GM13977 (cell line): ENCODE measurements at regions not wholly inside any gene's neighbourhood (a gene's known extent, or its start where the extent isn't known, plus 50 kb on each side); places are given as distances from the start of the nearest gene placed in this dataset.

Experiments
- DNase-seq: peaks from one replicate; pipeline ENCODE4 v3.0.0; 2012; ENCODE audit warnings: low spot score
- in situ Hi-C: fragments of 300-500 bp; cut with MboI; formaldehyde crosslinking; loops from one replicate; pipeline ENCODE4 v1.12.0; 2022; ENCODE audit warnings: low sequenced_read_pairs, low pct_unique_long_range_greater_than_20kb, mixed read lengths, inconsistent platforms; ENCODE audit not compliant: unreplicated experiment
- TF ChIP-seq, protein P1 (sequence below): IDR thresholded peaks from 2 replicates; pipeline ENCODE4 v1.5.1; 2012; ENCODE audit warnings: mild to moderate bottlenecking, control low read depth; ENCODE audit not compliant: insufficient read depth; ENCODE audit errors: extremely low read depth, missing control alignments

DNA sequence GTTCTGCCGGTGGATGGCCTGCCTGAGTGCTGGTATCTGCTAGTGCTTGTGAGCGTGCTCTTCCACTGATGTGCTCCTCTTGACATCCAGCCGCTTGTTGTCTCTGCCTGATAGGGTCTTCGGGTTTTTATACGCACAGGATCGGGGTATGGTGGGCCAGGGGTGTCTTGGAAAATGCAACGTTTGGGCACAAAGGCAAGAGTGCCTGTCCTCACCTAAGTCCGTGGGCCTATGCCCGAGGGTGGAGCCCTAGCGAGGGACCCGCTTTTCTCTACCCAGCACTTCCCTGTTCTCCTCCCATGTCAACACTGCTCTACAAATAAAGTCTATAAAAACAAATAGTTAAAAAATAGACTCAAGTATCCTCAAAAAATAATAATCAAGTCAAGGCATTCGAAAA is 1007.8 kb downstream of the PLA2G4A start:
- no peak for DNase-seq
- TF ChIP-seq, protein P1, sequence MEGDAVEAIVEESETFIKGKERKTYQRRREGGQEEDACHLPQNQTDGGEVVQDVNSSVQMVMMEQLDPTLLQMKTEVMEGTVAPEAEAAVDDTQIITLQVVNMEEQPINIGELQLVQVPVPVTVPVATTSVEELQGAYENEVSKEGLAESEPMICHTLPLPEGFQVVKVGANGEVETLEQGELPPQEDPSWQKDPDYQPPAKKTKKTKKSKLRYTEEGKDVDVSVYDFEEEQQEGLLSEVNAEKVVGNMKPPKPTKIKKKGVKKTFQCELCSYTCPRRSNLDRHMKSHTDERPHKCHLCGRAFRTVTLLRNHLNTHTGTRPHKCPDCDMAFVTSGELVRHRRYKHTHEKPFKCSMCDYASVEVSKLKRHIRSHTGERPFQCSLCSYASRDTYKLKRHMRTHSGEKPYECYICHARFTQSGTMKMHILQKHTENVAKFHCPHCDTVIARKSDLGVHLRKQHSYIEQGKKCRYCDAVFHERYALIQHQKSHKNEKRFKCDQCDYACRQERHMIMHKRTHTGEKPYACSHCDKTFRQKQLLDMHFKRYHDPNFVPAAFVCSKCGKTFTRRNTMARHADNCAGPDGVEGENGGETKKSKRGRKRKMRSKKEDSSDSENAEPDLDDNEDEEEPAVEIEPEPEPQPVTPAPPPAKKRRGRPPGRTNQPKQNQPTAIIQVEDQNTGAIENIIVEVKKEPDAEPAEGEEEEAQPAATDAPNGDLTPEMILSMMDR, result no peak
- in situ Hi-C loops, result no loop called here

DNA sequence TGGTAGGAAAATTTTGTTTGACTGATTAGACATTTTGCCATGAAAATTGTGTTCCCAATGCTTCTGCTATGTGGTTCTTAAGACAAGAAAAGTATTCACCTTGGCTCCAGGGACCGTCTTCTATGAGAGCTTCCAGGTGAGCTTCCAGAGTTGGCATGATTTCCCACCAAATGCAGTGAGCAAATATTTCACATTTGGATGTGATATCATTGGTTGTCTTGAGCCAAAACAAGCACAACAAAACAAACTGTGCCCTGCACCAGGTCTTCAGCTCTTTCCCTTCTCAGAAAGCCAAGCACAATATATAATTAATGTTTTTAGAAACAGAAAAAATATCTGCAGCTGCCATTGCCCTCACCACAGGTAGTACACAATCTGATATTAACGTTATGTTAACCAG is 1009.0 kb downstream of the PLA2G4A start:
- in situ Hi-C loops, result no loop called here
- TF ChIP-seq, protein P1, result no peak
- DNase-seq, result no peak

DNA sequence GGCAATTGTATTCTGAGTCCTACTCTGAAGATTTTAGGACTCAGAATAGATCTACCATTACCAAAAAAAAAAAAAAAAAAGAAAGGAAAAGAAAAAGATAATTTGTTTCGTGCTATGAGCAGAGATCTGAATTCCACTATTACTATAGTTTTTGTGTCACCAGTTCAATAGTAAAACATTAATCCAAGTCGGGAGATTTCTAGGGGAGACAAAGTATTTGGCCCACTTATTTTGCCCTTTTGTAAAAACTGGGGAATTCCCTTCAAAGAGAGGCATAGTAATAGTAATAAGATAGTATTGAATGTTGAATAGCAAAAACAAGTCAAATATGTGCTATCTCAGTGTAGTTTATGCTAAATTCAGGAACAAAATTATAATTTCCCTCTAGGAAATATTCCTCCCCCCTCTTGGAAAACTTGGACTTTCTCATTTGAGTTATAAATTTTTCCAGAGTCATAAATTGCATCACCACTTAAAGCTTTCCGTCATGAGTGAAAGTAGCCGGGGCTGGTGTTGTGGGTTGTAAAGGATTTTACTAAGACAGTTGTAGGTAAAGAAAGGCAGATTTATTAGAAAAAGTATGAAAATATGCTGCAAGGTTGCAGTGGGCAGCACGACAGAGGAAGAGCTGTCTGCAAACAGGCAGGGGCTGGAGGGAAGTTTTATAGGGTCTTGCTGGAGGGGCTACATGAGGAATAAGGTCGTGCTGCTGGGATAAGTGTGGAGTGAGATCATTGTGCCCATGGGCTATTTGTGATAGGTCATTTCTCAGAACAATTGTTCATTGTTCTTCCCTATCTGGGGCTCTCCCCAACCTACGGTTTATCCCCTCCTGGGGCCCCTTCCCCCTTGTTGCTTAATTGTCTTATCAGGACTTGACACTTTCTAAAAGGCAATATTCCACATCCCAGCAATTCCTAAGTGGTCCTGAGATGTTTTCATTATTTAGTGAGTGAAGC is 1009.9 kb downstream of the PLA2G4A start:
- in situ Hi-C loops, result no loop called here
- DNase-seq, result no peak
- TF ChIP-seq, protein P1, result no peak

DNA sequence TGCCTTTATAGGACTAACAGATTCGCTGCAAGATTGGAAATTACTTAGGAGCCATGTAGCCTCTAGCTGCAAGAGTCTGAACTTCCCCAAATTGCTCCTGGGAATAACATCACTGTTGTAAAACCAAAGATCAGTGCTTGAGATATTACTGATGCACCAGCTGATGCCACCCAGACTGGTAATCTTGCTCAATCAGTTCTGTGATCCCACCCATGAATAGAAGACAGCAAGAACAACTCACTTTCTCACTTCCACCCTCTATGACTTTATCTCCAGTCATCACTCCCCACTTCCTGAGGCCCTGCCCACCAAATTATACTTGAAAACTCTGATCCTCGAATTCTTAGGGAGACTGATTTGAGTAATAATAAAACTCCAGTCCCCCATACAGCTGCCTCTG is 1011.1 kb downstream of the PLA2G4A start:
- no peak for DNase-seq
- in situ Hi-C loops, result no loop called here
- TF ChIP-seq, protein P1, result no peak

DNA sequence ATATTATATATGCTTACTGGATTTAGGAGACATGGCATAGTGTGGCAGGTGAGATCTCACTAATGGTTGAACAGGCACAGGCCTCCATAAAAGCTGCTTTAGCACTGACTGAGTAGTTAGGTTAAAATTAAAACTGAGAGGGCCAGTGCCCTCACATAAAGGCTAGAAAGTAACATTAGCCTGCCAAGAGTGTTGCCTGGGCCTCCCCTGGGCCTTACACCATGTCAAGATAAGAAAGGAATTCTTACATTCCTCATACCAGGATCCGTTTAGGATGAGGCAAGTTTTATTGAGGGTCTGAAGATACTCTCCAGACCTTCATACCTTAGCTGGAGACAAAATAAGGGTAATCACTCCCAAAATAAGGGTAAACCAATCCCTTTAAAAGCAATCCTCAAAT is 1011.8 kb downstream of the PLA2G4A start:
- no peak for DNase-seq
- in situ Hi-C loops, result no loop called here
- TF ChIP-seq, protein P1, result no peak

DNA sequence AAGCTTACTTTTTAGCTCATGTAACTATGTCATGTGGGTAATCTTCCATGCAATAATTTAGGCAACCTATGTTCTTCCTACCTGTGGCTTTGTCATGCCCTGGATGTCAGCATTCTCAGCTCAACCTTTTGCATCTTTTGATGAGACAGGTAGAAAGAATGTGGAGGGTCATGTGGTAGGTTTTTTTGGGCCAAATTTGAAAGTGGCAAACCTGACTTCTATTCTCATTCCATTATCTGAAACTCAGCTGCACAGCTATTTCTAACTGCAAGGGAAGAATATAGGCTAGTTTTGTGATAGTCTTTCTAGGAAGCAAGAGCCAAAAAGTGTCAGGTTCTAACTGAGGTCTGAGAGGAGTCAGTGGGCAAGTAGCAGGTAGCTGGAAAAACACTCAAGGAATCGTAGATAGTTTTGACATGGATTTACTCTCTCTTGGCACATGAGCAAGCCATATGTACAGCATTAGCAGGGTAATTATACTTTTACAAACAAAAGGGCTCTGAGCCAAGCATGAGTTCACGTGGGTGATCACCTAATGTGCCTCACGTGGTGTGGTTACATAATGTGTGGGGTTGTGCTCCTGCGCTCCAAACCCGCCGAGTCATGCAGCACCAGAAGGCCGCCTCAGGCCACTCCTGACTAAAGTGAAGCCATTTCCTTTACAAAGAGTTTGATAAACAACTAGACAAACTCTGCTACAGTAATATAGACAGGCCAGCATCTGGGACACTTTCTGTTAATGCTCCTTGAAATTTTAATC is 1013.8 kb downstream of the PLA2G4A start:
- no peak for DNase-seq
- TF ChIP-seq, protein P1, result no peak
- in situ Hi-C loops, result no loop called here
